ENCODE measurements at regions not wholly inside any gene's neighbourhood (a gene's known extent, or its start where the extent isn't known, plus 50 kb on each side); places are given as distances from the start of the nearest gene placed in this dataset.

GRCh38 chr2:52445686-52446085 lies 1321.9 kb upstream of the CHAC2 start:
- Mint-ChIP-seq H3K4me3 (no peak overlapping the region), H3K9me3 (peaks cover 0 to 7% (median 3%) of the 10 kb centered on the region in 3 donors), H3K27me3 (no peaks in the 10 kb centered on the region), H3K27ac (no peak overlapping the region), H3K36me3 (no peaks in the 10 kb centered on the region), H3K4me1 (no peaks in the 10 kb centered on the region)
- Histone ChIP-seq H3K36me3 (ENCODE audit: control insufficient read depth in 2 of 2, extremely low read depth in 1 of 2, insufficient read depth in 1 of 2, low read length in 1 of 2) (no peaks in the 10 kb centered on the region), H3K4me3 (ENCODE audit: control insufficient read depth in 1 of 2, extremely low read depth in 1 of 2, low read length in 1 of 2) (no peak overlapping the region), H3K27me3 (replicated peaks in 1 of 2; ENCODE audit: control insufficient read depth in 2 of 2, extremely low read depth in 1 of 2, insufficient read depth in 2 of 2, low read length in 1 of 2) (no peaks in the 10 kb centered on the region), H3K4me1 (ENCODE audit: control insufficient read depth in 1 of 2, extremely low read depth in 1 of 2, insufficient read depth in 2 of 2, low read length in 2 of 2) (no peaks in the 10 kb centered on the region), H3K27ac (ENCODE audit: low read length) (no peak overlapping the region), H3K9me3 (peaks cover 2% of the 10 kb centered on the region)
- no peak for DNase-seq
- ATAC-seq (replicated peaks in 1 of 4): no peak
- CTCF ChIA-PET: no interaction called here
- POLR2A ChIA-PET: no interaction called here

- H3K4me3 Mint-ChIP-seq: no peak overlapping the region
- Histone ChIP-seq H3K4me3 (ENCODE audit: control insufficient read depth in 1 of 2, extremely low read depth in 1 of 2, low read length in 1 of 2) (no peak overlapping the region), H3K4me1 (ENCODE audit: control insufficient read depth in 1 of 2, extremely low read depth in 1 of 2, insufficient read depth in 2 of 2, low read length in 2 of 2) (no peaks in the 10 kb centered on the region), H3K27ac (ENCODE audit: low read length) (no peak overlapping the region), H3K27me3 (replicated peaks in 1 of 2; ENCODE audit: control insufficient read depth in 2 of 2, extremely low read depth in 1 of 2, insufficient read depth in 2 of 2, low read length in 1 of 2) (no peaks in the 10 kb centered on the region), H3K9me3 (no peaks in the 10 kb centered on the region), H3K36me3 (ENCODE audit: control insufficient read depth in 2 of 2, extremely low read depth in 1 of 2, insufficient read depth in 1 of 2, low read length in 1 of 2) (no peaks in the 10 kb centered on the region)
- ChIA-PET CTCF (no interaction called here), POLR2A (no interaction called here)
- H3K27ac Mint-ChIP-seq: no peak overlapping the region
- H3K4me1 Mint-ChIP-seq: no peaks in the 10 kb centered on the region
- H3K27me3 Mint-ChIP-seq: no peaks in the 10 kb centered on the region
- H3K36me3 Mint-ChIP-seq: no peaks in the 10 kb centered on the region
- H3K9me3 Mint-ChIP-seq: peaks cover 7 to 23% (median 7%) of the 10 kb centered on the region in 3 donors
- DNase-seq (no peak), ATAC-seq (replicated peaks in 1 of 4) (no peak)
- WGBS (ENCODE audit: insufficient coverage): 83% methylated on average over 10 of the region's 12 CpGs
Measured at GRCh38 chr2:52431352-52431760, 1336.2 kb upstream of the CHAC2 start.

DNA sequence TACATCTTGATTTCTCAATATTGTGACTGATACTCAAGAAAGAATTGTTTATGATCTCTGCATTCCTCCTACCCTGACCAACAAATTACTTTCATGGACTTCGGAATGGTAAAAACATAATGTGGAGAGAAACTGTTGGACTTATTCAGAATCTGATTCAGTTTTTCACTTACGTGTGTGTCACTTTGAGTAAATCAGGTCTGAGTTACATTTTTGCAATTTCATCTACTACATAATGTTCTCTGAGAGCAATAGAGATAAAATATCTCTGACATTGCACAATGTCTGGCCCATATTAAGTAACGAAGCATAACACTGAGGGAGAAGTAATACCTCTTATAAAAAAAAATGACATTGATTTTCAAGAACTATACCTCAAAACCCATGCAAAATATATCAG lies 1337.9 kb upstream of the CHAC2 start:
- no peaks in the 10 kb centered on the region for H3K4me1 ChIP-seq (ENCODE audit: control insufficient read depth in 1 of 2, extremely low read depth in 1 of 2, insufficient read depth in 2 of 2, low read length in 2 of 2)
- no peak overlapping the region for H3K4me3 Mint-ChIP-seq
- no peaks in the 10 kb centered on the region for H3K36me3 ChIP-seq (ENCODE audit: control insufficient read depth in 2 of 2, extremely low read depth in 1 of 2, insufficient read depth in 1 of 2, low read length in 1 of 2)
- H3K27me3 ChIP-seq (replicated peaks in 1 of 2; ENCODE audit: control insufficient read depth in 2 of 2, extremely low read depth in 1 of 2, insufficient read depth in 2 of 2, low read length in 1 of 2): no peaks in the 10 kb centered on the region
- H3K9me3 Mint-ChIP-seq: peaks cover 7 to 23% (median 7%) of the 10 kb centered on the region in 3 donors
- H3K9me3 ChIP-seq: no peaks in the 10 kb centered on the region
- H3K27ac Mint-ChIP-seq: no peak overlapping the region
- H3K4me3 ChIP-seq (ENCODE audit: control insufficient read depth in 1 of 2, extremely low read depth in 1 of 2, low read length in 1 of 2): no peak overlapping the region
- no peak for ATAC-seq (replicated peaks in 1 of 4)
- no peaks in the 10 kb centered on the region for H3K4me1 Mint-ChIP-seq
- H3K36me3 Mint-ChIP-seq: no peaks in the 10 kb centered on the region
- ChIA-PET CTCF (no interaction called here), POLR2A (no interaction called here)
- no peaks in the 10 kb centered on the region for H3K27me3 Mint-ChIP-seq
- no peak for DNase-seq
- H3K27ac ChIP-seq (ENCODE audit: low read length): no peak overlapping the region
- WGBS (ENCODE audit: insufficient coverage): no CpG with 5 or more reads among the region's 3 CpGs

- Histone ChIP-seq H3K9me3 (no peaks in the 10 kb centered on the region), H3K4me1 (ENCODE audit: control insufficient read depth in 1 of 2, extremely low read depth in 1 of 2, insufficient read depth in 2 of 2, low read length in 2 of 2) (no peaks in the 10 kb centered on the region), H3K27ac (ENCODE audit: low read length) (no peak overlapping the region), H3K36me3 (ENCODE audit: control insufficient read depth in 2 of 2, extremely low read depth in 1 of 2, insufficient read depth in 1 of 2, low read length in 1 of 2) (no peaks in the 10 kb centered on the region), H3K27me3 (replicated peaks in 1 of 2; ENCODE audit: control insufficient read depth in 2 of 2, extremely low read depth in 1 of 2, insufficient read depth in 2 of 2, low read length in 1 of 2) (no peaks in the 10 kb centered on the region), H3K4me3 (ENCODE audit: control insufficient read depth in 1 of 2, extremely low read depth in 1 of 2, low read length in 1 of 2) (no peak overlapping the region)
- H3K27ac Mint-ChIP-seq: no peak overlapping the region
- no peaks in the 10 kb centered on the region for H3K36me3 Mint-ChIP-seq
- ChIA-PET POLR2A (no interaction called here), CTCF (no interaction called here)
- ATAC-seq (replicated peaks in 1 of 4) (no peak), DNase-seq (no peak)
- H3K4me1 Mint-ChIP-seq: no peaks in the 10 kb centered on the region
- peaks cover 7 to 25% (median 7%) of the 10 kb centered on the region in 3 donors for H3K9me3 Mint-ChIP-seq
- no peak overlapping the region for H3K4me3 Mint-ChIP-seq
- no peaks in the 10 kb centered on the region for H3K27me3 Mint-ChIP-seq
- WGBS (ENCODE audit: insufficient coverage): 23% methylated on average over 2 of the region's 2 CpGs
Measured at GRCh38 chr2:52429171-52429570, 1338.4 kb upstream of the CHAC2 start.

DNA sequence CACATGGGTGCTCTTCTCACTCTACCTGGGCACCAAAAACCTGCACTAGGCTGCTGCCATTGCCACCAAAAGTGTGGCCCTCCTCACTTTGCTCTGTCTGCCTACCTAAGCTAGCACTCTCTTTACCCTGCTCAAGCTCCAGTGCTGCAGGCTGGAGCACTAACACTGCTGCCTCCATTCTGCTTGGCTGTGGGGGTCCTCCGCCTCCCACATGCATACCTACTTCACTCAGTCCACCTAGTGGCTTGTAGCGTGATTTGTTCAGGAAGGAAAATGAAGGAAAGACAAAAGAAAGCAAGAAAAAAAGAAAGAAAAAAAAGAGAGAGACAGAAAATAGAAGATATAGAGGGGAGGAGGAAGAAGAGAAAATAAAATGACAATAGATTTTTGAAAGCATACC lies 1339.4 kb upstream of the CHAC2 start:
- Histone ChIP-seq H3K27ac (ENCODE audit: low read length) (no peak overlapping the region), H3K27me3 (replicated peaks in 1 of 2; ENCODE audit: control insufficient read depth in 2 of 2, extremely low read depth in 1 of 2, insufficient read depth in 2 of 2, low read length in 1 of 2) (no peaks in the 10 kb centered on the region), H3K9me3 (no peaks in the 10 kb centered on the region), H3K4me1 (ENCODE audit: control insufficient read depth in 1 of 2, extremely low read depth in 1 of 2, insufficient read depth in 2 of 2, low read length in 2 of 2) (no peaks in the 10 kb centered on the region), H3K4me3 (ENCODE audit: control insufficient read depth in 1 of 2, extremely low read depth in 1 of 2, low read length in 1 of 2) (no peak overlapping the region), H3K36me3 (ENCODE audit: control insufficient read depth in 2 of 2, extremely low read depth in 1 of 2, insufficient read depth in 1 of 2, low read length in 1 of 2) (no peaks in the 10 kb centered on the region)
- ChIA-PET CTCF (interaction anchor here in 1 of 2 donors (0.6 kb wide), 1 partner anchor 15 kb away, joined by 3 read pairs; no protein-coding TSS in a partner anchor), POLR2A (no interaction called here)
- H3K27ac Mint-ChIP-seq: no peak overlapping the region
- no CpG with 5 or more reads among the region's 2 CpGs for WGBS (ENCODE audit: insufficient coverage)
- no peaks in the 10 kb centered on the region for H3K36me3 Mint-ChIP-seq
- ATAC-seq (replicated peaks in 1 of 4): no peak
- no peak for DNase-seq
- no peak overlapping the region for H3K4me3 Mint-ChIP-seq
- H3K9me3 Mint-ChIP-seq: peaks cover 7 to 28% (median 7%) of the 10 kb centered on the region in 3 donors
- H3K27me3 Mint-ChIP-seq: no peaks in the 10 kb centered on the region
- H3K4me1 Mint-ChIP-seq: no peaks in the 10 kb centered on the region

DNA sequence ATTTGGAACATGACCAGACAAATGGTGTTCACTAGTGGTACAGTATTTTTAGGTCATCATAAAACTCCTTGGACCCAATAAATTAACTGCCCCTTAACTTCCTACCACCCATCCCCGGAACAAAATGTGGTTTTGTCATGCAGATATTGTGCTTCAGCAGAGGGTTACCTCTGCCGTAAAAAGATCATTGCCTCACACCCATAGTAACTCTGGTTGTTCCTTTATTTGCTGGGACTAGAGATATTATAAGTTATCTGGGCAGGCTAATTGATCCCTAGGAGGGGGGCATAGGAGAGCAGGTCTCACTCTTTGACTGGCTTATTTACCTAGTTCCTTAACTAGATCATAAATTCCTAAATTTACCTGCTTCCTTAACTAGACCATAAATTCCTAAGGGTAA lies 1343.9 kb upstream of the CHAC2 start:
- Histone ChIP-seq H3K27ac (ENCODE audit: low read length) (no peak overlapping the region), H3K9me3 (no peaks in the 10 kb centered on the region), H3K27me3 (replicated peaks in 1 of 2; ENCODE audit: control insufficient read depth in 2 of 2, extremely low read depth in 1 of 2, insufficient read depth in 2 of 2, low read length in 1 of 2) (no peaks in the 10 kb centered on the region), H3K4me1 (ENCODE audit: control insufficient read depth in 1 of 2, extremely low read depth in 1 of 2, insufficient read depth in 2 of 2, low read length in 2 of 2) (no peaks in the 10 kb centered on the region), H3K36me3 (ENCODE audit: control insufficient read depth in 2 of 2, extremely low read depth in 1 of 2, insufficient read depth in 1 of 2, low read length in 1 of 2) (no peaks in the 10 kb centered on the region), H3K4me3 (ENCODE audit: control insufficient read depth in 1 of 2, extremely low read depth in 1 of 2, low read length in 1 of 2) (no peak overlapping the region)
- Mint-ChIP-seq H3K27ac (no peak overlapping the region), H3K27me3 (no peaks in the 10 kb centered on the region), H3K4me3 (no peak overlapping the region), H3K36me3 (no peaks in the 10 kb centered on the region), H3K4me1 (no peaks in the 10 kb centered on the region), H3K9me3 (peaks cover 4 to 15% (median 7%) of the 10 kb centered on the region in 3 donors)
- CTCF ChIA-PET: no interaction called here
- no peak for DNase-seq
- ATAC-seq (replicated peaks in 1 of 4): no peak
- POLR2A ChIA-PET: no interaction called here
- no CpG with 5 or more reads among the region's 2 CpGs for WGBS (ENCODE audit: insufficient coverage)

DNA sequence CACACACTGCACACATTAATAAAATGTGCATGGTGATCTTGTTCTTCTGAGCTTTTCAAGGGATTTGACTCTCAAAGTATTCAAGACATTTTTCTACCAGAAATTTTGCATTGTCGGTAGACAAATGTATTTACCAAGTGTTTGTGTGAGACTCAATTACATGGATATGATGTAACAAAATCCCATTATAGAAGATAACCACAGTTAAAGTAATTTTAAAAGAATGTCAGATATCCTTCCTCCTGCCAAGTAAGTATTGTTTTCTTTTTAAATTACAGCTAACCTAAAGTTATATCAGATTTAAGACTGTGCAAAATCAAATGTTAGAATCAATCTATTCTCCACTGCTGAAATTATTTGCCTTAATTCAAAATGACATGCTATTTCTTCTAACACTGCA lies 1344.5 kb upstream of the CHAC2 start:
- Histone ChIP-seq H3K27ac (ENCODE audit: low read length) (no peak overlapping the region), H3K4me1 (ENCODE audit: control insufficient read depth in 1 of 2, extremely low read depth in 1 of 2, insufficient read depth in 2 of 2, low read length in 2 of 2) (no peaks in the 10 kb centered on the region), H3K9me3 (no peaks in the 10 kb centered on the region), H3K36me3 (ENCODE audit: control insufficient read depth in 2 of 2, extremely low read depth in 1 of 2, insufficient read depth in 1 of 2, low read length in 1 of 2) (no peaks in the 10 kb centered on the region), H3K4me3 (ENCODE audit: control insufficient read depth in 1 of 2, extremely low read depth in 1 of 2, low read length in 1 of 2) (no peak overlapping the region), H3K27me3 (replicated peaks in 1 of 2; ENCODE audit: control insufficient read depth in 2 of 2, extremely low read depth in 1 of 2, insufficient read depth in 2 of 2, low read length in 1 of 2) (no peaks in the 10 kb centered on the region)
- Mint-ChIP-seq H3K9me3 (peaks cover 4 to 10% (median 8%) of the 10 kb centered on the region in 3 donors), H3K27me3 (no peaks in the 10 kb centered on the region), H3K27ac (no peak overlapping the region), H3K36me3 (no peaks in the 10 kb centered on the region), H3K4me3 (no peak overlapping the region), H3K4me1 (no peaks in the 10 kb centered on the region)
- DNase-seq (no peak), ATAC-seq (replicated peaks in 1 of 4) (no peak)
- WGBS (ENCODE audit: insufficient coverage): no CpG with 5 or more reads among the region's 1 CpG
- ChIA-PET POLR2A (no interaction called here), CTCF (no interaction called here)
